ENCODE measurements at regions not wholly inside any gene's neighbourhood (a gene's known extent, or its start where the extent isn't known, plus 50 kb on each side); places are given as distances from the start of the nearest gene placed in this dataset.
"Not testable (repeated sequence)": the region's sequence is repeated elsewhere in the genome, so short reads cannot be mapped to it uniquely, and the experiment has no call there.

DNA sequence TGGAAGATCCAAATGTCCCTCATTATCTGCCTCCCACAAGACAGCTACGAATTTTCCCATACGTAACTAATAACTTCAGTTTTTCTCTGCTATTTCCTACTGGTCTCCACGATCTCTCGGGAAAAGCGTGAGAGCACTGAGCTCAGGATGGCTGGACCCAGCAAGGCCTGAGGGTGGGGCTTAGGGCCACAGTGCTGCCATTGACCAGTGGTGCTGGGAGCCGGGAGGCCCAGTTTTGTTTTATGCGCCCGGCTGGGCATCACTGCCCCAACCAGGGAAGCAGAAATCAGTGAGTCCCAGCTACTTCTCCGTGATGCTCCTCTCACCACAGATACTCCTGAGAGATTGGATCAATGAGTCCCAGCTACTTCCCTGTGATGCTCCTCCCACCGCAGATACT, 238.4 kb downstream of the LY86 start:
- Mint-ChIP-seq H3K9me3 (no peaks in the 10 kb centered on the region), H3K27ac (no peak overlapping the region), H3K27me3 (peaks cover 6% of the 10 kb centered on the region), H3K36me3 (ENCODE audit: low read depth) (no peaks in the 10 kb centered on the region), H3K4me3 (no peak overlapping the region), H3K4me1 (ENCODE audit: low read depth) (peaks cover 7% of the 10 kb centered on the region)
- TF ChIP-seq, protein P1, sequence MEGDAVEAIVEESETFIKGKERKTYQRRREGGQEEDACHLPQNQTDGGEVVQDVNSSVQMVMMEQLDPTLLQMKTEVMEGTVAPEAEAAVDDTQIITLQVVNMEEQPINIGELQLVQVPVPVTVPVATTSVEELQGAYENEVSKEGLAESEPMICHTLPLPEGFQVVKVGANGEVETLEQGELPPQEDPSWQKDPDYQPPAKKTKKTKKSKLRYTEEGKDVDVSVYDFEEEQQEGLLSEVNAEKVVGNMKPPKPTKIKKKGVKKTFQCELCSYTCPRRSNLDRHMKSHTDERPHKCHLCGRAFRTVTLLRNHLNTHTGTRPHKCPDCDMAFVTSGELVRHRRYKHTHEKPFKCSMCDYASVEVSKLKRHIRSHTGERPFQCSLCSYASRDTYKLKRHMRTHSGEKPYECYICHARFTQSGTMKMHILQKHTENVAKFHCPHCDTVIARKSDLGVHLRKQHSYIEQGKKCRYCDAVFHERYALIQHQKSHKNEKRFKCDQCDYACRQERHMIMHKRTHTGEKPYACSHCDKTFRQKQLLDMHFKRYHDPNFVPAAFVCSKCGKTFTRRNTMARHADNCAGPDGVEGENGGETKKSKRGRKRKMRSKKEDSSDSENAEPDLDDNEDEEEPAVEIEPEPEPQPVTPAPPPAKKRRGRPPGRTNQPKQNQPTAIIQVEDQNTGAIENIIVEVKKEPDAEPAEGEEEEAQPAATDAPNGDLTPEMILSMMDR (IDR thresholded peaks at IDR 0.05) = no peak
- CTCF ChIA-PET = interaction anchor here (0.5 to 0.9 kb wide), 2 partner anchors 20 to 449 kb away, joined by 3 read pairs; no protein-coding TSS in a partner anchor
- intact Hi-C loops (cut with micrococcal nuclease) = no loop called here
- POLR2A ChIA-PET = no interaction called here
- no peak for ATAC-seq
- DNase-seq = no peak

DNA sequence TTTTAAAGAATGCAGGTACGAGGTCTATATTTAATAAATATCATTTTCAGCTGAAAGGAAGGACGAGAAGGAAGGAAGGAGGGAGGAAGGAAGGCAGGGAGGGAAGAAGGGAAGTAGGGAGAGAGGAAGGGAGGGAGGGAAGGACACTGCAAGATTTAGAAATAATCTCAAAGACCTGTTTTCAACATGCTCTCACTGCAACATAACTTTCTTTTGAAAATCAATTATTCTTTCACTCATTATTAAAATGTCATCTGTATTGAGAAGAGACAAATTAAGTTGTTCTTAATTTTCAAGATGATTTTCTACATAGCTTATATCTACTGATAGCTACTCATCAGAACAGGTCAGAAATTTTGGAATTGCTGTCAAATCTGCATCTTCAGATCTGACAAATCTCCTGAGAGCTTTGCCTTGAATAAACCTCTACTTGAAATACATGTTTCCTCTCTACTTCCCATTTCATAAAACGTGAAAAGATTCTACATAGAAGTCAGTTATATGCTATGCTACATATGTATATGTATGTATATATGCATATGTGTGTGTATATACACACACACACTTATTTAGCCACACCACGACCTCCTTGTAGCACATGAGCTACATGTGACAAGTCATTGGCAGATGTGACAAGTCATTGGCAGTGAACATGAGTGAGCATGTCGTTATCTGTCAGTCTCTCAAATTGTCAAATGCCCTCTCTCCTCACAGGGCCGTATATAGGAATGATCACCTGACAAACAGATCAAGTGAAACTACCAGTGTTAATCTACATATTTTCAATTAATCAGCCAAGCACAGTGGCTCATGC, 241.6 kb downstream of the LY86 start:
- Mint-ChIP-seq H3K27ac (no peak overlapping the region), H3K36me3 (ENCODE audit: low read depth) (no peaks in the 10 kb centered on the region), H3K4me1 (ENCODE audit: low read depth) (peaks cover 6% of the 10 kb centered on the region), H3K4me3 (no peak overlapping the region), H3K9me3 (no peaks in the 10 kb centered on the region), H3K27me3 (peaks cover 11% of the 10 kb centered on the region)
- CTCF ChIA-PET = no interaction called here
- POLR2A ChIA-PET = no interaction called here
- intact Hi-C loops (cut with micrococcal nuclease) = no loop called here
- ATAC-seq (no peak), DNase-seq (no peak)
- TF ChIP-seq, protein P1 (IDR thresholded peaks at IDR 0.05) = no peak

DNA sequence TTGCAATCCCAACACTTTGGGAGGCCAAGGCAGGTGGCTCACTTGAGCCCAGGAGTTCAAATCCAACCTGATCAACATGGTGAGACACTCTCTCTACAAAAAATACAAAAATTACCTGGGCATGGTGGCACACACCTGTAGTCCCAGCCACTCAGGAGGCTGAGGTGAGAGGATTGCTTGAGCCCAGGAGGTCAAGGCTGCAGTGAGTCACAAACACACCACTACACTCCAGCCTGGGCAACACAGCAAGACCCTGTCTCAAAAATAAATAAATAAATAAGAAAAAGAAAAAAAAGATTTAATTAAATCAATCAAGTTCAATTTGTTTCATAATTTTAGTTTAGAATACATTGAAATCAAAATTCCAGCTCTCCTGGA, 242.2 kb downstream of the LY86 start:
- H3K36me3 Mint-ChIP-seq (ENCODE audit: low read depth); H3K4me3 Mint-ChIP-seq; H3K9me3 Mint-ChIP-seq; intact Hi-C loops (cut with micrococcal nuclease); H3K4me1 Mint-ChIP-seq (ENCODE audit: low read depth); H3K27ac Mint-ChIP-seq; DNase-seq; CTCF ChIA-PET; ATAC-seq: not testable (repeated sequence)
- POLR2A ChIA-PET = interaction anchor here (0.5 kb wide), 1 partner anchor 38 kb away, joined by 3 read pairs; no protein-coding TSS in a partner anchor
- H3K27me3 Mint-ChIP-seq = peaks cover 11% of the 10 kb centered on the region

DNA sequence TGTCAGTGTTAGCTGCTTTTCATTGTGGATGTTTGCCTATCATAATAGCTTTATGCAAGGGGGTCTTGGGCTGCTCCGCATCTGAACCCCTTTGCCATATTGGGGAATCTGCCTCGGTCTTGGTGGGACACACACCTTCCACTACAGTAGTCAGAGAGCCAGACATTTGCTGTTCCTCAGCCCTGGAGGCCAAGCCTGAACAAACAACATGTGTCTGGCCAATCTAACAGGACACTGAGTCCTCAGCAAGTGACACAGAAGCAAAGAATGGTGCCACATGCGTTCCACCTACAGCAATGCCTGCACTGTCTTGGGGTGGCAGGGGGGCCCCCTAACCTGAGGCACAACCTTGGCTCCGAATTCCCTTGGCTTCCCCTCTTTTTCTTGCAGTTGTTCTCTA, 243.9 kb downstream of the LY86 start:
- POLR2A ChIA-PET = no interaction called here
- CTCF ChIA-PET = no interaction called here
- H3K36me3 Mint-ChIP-seq (ENCODE audit: low read depth) = no peaks in the 10 kb centered on the region
- H3K4me1 Mint-ChIP-seq (ENCODE audit: low read depth) = no peaks in the 10 kb centered on the region
- intact Hi-C loops (cut with micrococcal nuclease) = no loop called here
- peaks cover 14% of the 10 kb centered on the region for H3K27me3 Mint-ChIP-seq
- TF ChIP-seq, protein P1 (IDR thresholded peaks at IDR 0.05) = no peak
- DNase-seq (no peak), ATAC-seq (no peak)
- H3K4me3 Mint-ChIP-seq = no peak overlapping the region
- H3K27ac Mint-ChIP-seq = no peak overlapping the region
- H3K9me3 Mint-ChIP-seq = no peaks in the 10 kb centered on the region

DNA sequence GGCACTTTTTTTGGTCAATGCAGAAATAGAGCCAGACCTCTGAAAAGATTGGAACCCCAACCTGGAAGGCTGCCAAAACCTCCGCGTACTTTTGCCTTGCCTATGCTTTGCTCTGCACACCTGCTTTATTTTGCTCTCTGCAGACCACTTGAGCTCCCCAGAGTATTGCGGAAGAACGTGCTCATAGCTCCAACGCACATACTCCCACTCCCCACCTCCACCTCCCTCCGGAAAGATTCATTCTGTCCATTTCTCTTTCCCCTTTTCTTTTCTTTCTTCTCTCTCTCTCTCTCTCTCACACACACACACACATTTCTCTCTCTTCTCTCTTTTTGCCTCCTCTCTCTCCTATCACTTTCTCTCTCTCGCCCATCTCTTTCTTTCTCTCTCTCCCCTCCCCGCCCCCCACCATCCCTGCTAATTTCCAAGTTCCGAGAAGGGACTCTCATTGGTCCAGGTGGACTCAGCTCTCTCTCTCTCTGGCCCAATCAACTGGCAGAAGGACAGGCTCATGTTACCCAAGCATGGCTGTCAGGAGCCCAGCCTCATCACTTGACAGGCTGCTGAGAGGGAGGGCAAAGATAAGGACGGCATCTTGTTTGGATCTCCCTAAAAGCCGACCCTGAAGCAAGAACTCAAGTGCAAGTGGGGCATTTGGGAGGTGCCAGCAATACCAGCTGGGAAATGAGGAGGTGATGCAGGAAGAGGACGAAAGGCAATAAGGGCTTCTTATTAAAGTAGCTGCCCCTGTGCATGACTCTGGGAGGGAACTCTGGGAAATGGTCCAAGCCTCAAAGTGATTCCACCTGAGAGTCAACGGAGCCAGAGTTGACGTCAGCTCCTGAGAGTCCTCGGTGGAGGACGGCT, 246.1 kb downstream of the LY86 start:
- Mint-ChIP-seq H3K27ac (no peak overlapping the region), H3K4me3 (no peak overlapping the region), H3K9me3 (no peaks in the 10 kb centered on the region), H3K36me3 (ENCODE audit: low read depth) (no peaks in the 10 kb centered on the region), H3K27me3 (peaks cover 15% of the 10 kb centered on the region), H3K4me1 (ENCODE audit: low read depth) (no peaks in the 10 kb centered on the region)
- POLR2A ChIA-PET = interaction anchor here (0.6 kb wide), 1 partner anchor 55 kb away, joined by 3 read pairs; no protein-coding TSS in a partner anchor
- ATAC-seq (no peak), DNase-seq (no peak)
- TF ChIP-seq, protein P1 (IDR thresholded peaks at IDR 0.05) = no peak
- intact Hi-C loops (cut with micrococcal nuclease) = no loop called here
- CTCF ChIA-PET = no interaction called here

Measured in activated CD8-positive, alpha-beta T cell treated with anti-CD3 and anti-CD28 coated beads for 36 hours (primary cell).